GM18520 (cell line): ENCODE measurements at regions not wholly inside any gene's neighbourhood (a gene's known extent, or its start where the extent isn't known, plus 50 kb on each side); places are given as distances from the start of the nearest gene placed in this dataset.

ENCODE experiments used
- ATAC-seq: cut with Tn5 transposase; IDR thresholded peaks from one replicate; pipeline ENCODE4 v1.9.1; 2021; ENCODE audit not compliant: unreplicated experiment

DNA sequence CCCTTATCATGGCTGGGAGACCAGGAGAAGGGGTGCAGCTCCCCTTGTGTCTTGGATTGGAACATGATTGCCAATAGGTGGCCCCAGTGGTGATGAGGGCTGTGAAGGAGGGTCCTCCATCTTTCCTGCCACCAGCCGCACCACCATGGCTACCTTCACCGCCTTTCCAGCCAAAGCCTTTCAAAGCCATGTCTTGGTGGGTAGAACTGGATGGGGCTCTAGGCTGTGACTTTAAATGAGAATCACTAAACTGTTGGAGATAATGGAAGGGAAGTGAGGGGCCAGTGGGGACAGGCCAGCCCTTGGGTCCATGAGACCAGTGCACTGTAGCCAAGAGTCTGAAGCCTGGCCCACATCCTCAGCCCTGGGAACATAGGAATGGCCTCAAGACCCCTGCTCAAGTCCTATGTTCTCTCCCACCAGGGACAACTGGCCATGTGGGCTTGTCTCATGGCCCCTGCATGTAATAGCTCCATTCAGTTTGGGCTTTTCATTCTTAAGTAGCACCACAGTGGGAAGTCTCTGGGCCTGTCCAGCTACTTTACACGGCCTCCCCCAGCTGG lies 345.7 kb downstream of the DYSF start:
- ATAC-seq = no peak

DNA sequence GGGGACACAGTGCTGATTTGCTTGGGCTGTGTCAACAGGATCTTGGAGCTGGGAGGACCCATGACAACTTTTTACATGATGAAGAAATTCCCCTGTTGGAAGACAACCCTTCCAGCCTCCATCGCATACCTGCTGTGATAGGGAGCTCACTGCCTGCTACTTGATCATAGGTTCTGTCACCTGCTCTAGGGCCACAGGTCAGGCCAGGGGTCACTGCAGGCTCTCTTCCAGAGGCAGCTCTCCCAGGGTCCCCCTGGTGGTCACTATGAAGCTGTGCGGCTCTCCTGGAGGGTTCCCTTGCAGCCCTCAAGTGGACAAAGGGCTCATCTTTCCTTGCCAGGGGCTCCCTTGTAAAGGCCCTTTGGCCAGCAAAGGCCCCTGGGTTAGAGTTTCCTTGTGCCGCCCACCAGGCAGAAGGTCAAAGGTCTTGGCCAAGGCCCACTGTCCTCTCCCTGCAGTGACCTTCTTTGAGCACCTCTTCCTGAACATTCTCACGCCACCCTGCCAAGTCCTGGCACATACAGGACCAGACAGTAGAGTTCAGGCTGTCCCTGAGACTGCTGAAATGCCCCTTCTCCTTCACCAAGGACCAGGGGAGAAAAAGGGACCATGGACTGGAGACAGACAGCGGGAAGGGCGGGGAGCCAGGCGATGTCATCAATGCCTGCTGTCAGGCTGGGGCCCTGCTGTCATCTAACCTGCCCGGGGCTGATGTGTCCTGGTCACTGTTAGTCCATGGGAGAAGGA lies 345.1 kb downstream of the DYSF start:
- ATAC-seq = no peak

DNA sequence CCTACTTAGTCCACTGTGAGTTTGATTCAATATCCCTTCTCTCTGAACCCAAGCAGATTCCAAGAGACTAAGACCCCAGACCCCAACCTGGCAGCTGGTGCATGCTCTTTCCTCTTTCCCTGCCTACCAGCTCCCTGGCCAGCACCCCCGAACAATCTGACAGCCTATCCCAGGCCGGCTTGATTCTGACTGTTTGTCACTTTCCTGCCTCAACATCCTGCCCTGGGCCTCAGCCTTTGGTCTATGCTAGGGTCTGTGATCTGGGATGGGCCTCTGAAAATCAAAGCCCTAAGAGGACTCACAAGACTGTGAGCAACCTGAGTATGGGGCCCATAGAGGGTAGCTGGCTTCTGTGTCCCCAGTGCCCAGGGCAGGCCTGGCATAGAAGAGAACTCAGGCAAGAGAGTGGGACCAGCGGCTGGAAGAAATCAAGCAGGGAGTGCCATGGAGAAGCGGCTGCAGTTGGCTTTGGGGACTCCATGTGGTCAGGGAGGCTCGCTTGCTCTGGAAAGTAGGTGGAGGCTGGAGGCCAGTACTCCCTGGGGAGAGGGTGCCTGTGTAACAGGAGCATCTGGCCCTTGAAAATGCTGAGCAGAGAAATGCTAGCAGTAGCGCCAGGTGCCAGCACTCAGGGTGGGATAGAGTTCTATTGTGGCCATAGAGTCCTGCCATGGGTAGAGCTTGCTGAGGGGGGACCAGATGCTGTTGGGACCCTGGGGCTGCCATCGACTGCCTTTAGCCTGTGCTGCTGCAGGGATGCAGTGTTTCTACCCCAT lies 343.9 kb downstream of the DYSF start:
- no peak for ATAC-seq

DNA sequence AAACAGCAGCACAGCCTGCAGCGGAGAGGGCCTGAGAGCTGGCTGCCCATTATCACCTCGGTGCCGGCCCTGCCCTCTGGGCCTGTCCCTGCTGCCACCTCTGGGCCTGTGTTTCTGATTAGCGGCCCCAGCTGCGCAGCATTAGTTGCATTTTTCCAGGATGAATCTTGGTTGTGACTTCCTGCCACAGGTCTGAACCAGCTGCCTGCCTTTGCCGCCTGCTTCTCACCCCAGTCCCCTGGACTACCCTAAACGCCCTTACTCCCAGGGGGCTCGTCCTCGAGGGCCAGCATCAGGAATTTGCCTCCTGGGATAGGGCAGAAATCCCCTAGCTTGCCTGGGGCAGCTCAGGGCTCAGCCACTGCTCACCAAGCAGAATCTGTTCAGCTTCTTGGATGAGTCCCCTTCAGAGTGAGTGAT lies 342.8 kb downstream of the DYSF start:
- no peak for ATAC-seq

DNA sequence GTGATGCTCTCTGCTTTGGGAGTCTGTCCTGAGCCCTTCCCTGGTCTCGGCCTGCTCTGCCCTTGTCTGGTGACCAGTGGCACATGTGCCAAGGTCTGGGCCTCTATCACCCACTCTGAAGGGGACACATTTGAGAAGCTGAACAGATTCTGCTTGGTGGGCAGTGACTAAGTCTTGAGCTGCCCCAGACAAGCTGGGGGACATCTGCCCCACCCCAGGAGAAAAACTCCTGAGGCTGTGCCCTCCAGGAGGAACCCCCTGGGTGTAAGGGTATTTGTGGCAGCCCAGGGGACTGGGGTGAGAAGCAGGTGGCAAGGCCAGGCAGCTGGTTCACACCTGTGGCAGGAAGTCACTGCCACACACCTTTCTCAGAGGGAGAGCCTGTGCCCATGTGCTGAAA lies 342.1 kb downstream of the DYSF start:
- ATAC-seq = no peak

DNA sequence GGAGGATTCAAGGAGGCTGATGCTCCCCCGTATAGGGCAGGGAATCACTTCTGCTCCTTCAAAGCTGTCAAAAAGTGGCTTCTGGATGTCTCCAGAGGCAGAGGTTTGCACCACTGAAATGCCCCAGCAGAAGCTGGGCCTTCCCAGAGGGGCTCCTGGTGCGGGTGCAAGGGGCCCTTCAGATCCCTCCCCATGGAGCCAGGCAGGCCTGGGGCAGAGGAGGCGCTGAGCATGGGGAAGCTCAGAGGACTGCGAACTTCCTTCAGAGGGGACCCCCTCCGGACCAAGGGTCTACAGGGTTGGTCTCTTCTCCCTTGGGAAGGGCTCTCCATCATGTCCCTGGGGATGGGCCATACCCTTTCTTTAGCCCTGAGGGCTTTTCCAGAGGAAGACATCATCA lies 341.2 kb downstream of the DYSF start:
- ATAC-seq = no peak

DNA sequence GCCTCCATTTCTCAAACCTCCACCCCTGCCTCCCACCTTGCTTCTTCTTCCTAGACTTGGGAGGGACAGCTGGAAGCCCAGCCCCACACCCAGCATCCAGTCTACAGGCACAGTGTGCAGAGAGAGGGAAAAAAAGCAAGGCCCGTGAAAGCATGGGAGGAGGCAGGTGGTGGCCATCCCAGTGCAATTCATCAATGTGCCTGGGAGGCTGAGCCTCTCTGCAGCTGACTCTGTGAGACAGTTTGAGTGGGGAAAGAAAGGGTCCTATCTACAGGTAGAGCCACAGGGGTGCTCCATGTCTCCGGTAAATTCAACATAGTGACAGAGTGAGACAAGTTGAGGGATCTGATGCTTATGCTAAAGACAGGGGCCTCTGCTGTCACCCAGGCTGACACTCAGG lies 340.6 kb downstream of the DYSF start:
- ATAC-seq = no peak

DNA sequence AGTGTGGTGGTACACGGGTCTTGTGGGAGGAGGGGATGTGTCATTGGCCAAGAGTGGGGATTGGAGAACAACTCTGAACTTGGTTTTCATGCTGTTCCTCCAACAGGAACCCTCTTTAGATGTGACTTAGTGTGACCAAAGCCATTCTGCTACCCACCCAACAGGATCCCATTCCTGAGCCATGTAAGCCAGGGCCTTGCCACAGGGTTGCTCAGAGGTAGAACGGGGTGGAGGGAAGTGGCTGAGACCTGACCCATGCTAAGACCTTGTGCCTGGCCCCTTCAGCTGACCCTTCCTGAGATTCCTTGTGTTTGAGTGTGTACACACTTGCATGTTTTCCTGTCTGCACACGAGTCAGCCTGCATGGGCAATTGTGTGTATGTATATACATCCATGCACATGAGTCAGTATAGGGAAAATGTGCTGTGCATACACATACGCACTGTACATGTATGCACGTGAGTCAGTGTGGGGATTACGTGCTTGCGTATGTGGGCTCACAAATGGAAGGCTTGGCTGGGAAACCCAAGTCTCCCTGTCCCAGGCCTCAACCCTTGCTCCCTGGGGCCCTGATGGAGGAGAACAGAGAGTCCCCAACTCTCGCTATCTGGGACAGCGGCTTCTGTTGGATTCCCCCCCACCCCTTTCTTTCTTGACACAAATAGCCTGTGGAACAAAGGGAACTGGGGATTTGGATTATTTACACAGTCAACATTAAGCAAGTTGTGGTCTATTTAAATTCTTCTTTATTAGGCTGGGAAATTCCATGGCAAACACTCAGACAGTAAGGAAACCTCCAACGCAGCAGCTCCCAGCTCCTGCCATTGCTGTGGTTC lies 339.8 kb downstream of the DYSF start:
- no peak for ATAC-seq

DNA sequence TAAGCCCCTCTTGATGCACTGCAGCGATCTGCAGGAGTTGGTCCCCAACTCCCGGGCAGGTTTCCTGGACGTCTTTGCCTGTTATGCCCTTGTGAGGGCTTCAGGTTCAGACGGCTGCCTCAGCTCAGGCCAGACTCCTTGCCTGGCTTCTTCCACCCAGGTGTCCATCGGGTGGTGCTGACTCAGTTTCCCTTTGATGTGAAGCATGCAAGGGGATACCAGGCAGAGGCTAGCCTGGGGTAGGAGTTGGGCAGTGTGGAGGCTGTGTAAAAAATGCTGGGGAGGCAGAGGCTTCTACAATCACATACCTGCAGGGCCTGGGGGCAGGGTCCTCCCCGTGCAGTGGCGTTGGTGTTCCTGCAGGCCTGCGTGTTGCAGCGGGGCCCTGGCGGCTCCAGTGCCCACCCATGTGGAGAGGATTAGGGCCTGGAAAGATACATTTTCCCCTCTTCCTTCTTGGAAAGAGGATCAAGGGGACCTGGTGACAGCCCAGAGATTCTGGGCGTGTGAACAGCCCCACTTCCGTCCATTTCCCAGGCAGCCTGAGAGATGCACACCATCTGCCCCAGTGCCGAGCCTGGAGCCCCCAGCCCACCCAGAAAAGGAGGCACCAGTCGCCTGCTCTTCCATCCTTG lies 338.3 kb downstream of the DYSF start:
- no peak for ATAC-seq

DNA sequence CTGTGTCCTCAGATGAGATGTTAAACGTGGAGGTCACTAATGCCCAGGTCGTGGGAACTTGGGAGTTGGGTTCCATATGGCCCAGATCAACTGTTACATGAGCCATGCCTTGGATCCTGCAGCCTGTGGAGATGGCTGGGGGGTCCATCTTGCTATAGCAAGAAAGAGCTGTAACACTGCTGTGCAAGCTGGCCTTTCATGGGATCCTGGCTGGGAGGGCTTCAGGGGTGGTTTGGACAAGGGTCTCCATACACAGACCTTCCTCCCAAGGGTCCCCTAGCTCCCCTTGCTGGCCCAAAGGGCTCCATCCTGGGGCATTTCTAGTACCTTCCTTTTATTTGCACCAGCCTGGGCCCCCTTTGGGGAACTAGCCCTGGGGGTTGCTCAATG lies 337.7 kb downstream of the DYSF start:
- no peak for ATAC-seq

DNA sequence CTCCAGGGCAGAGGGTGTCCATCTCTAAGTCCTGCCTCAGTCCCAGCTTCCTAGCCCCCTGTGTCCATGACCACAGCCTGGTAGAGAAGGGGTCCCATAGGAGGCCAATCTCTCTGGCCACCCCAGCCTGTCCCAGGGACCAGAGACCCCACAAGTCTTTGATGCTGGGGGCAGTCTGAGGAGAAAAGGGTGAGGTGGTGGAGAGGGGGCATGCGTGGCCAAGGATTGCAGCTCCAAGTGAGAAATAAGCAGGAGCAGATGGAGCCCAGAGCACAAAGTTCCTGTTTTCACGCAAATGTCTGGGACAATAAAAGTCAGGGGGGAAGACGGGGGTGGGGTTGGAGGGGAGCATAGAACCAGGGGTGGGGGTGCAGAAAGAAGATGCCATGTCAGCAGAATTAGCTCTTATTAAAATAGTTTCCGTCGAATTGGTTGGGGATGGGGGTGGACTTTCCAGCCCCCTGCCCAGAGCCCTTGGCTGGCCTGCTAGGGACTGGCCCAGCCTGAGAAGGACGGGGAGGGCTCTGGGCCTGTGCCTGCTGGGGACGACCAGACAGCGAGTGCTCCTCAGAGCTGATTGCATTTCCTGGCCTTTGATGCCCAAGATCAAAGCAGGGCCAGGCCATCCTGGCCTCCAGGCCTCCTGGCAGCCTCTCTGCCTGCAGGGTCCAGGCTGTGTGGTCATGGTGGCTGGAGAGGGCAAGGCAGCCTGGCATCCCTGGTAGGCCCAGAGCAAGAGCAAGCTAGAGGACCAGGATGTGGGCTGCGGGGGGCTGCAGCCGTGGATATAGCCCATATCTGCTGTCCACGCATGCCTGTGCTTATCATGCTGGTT lies 337.1 kb downstream of the DYSF start:
- ATAC-seq = no peak

DNA sequence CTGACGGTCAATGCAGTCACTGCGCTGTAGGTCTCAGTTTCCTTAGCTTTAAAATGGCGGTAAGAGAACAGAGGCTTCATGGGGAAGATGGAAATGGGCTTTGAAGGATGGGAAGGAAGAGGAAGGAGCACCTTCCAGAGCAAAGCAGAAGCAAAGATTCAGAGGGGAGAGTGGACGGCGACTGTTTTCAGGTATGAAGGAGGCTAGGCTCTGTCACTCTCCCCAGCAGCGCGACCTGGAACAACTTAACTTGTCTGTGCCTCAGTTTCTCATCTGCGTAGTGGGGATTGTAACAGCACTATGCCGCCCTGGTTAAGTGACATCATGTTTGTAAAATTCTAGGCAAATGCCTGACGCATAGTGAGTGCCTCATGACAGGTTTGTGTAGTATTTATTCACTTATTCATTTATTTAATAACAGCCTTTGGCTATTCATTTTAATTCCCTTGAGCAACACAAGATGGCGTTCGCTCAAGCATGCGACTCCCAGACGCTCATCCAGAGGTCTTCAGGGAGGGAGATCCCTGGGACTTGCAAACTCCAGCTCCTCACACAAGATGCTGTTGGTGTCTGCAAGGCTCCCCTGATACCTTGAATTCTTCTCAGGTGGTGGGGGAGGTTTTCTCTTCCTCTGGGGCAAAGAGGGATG lies 336.3 kb downstream of the DYSF start:
- no peak for ATAC-seq

DNA sequence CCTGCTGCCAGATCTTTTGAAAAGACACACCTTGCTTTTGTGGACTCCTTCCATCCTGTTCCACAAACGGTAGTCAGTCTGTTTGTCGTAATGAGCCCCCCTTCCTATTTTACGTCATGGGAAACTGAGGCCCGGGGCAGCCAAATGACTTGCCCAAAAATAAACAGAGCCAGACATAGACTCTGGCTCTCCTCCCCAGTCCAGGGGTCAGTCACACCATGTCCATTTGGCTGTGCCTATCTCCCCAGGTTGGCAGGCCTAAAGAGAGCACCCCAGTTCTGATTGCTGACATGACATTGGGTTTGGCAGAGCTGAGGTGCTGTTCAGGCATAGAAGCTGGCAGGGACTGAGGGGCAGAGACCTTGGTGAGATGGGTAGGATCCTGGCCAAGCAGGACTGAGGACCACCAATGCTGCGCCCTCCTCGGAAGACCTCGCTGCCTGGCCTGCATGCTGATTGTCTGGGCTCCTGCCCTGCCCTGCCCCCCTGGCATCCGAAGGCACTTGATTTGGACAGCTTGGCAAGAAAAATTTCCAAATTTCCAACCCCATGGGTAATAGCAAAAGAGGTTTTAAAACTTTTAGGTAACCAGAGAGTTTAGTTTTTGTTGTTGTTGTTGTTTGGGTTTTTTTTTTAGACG lies 335.4 kb downstream of the DYSF start:
- no peak for ATAC-seq

DNA sequence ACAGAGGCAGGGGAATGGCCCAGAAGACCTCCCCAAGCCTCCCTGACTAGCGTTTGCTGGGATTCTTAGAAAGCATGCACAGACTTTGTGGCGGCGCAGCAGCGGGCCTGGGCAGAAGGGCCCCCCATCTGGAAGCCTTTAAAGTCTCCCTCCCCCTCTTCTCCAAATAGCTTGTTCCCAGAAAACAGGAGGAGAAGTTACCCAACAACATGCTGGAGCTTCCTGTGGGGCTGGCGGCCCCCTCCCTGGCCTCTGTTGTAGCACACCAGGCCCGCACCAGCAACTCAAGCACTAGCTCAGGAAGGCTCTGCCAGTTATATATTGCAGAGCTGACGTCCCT lies 334.8 kb downstream of the DYSF start:
- ATAC-seq = no peak

DNA sequence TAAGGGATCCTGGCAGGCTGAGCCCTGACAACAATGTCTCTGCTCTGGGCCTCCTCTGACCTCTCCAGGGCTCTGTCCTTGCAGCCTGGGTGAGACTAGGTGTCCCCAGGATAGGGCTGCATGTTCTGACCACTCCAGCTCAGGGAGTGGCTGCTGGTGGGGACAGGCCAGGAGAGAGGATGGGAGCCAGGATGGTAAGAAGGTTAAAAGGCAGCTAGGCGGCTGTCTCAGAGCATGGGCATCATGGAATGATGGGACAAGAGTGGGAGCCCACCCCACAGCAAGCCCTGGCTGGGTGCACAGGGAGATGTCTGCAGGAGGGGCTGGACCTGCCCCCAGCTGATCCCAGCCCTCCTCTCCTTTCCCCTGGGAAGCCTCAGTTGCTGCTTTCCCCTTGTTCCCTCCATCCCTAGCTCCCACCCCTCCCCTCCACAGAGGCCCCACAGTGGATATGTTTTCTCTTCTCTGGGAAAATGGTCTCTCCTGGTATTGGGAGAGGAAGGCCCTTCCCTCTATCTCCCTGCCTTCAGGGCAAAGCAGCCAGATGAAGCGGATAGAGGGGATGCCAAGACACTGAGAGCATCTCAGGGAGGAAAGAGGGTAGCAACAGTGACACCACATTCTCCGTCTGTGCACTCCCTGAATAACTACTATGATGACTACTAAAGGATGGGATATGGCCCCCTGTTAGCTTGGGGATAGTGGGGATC lies 334.3 kb downstream of the DYSF start:
- no peak for ATAC-seq

DNA sequence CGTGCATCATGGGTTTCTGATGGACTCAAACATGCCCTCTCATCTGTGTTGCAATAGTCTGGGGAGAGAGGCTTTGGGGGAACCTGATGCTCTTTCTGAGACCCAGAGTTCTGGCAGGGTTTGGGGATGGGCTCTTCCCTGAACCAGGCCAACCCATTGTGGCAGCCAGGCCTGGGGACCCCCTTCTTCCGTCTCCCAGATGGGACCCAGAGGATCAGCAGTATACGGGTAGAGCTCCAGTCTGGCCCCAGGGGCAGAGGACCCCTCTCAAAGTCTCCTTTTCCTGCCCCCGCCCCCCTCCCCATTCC lies 333.7 kb downstream of the DYSF start:
- no peak for ATAC-seq

DNA sequence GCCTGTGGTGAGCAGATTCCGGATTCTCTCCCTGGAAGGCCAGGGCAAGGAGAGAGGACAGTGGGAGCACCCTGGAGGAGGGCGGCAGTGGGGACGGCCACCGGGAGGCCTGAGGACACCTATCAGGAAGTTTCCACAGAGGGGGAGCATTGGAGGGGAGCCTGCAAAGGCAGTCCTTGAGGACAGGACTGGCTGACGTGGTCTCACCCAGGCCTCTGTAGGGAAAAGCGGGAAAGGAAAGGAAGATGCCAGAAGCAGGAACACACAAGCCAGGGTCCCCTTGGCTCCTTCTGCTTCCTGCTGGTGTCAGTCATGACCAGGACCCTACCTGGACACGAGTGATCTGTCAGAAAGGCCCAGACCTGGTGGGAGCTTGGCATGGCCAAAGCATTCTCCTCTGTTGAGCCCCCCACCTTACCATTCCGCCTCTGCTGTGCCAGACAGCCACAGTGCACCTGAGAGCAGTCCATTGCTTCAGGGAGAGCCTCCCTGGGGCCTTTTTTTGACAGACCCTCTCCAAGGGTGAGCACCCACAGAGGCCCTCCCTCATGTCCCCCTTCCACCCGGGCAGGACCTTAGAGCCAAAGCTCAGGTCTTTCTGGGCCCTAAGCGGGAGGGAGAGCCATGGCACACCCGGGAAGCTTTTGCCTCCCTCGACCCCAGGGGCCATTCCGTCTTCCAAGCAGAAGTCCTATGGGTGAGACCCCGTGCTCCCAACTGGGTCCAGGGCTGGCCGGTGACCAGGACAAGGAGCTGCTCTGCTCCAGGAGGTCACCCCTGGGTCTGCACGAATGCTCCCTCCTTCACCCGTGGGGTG lies 333.1 kb downstream of the DYSF start:
- no peak for ATAC-seq

DNA sequence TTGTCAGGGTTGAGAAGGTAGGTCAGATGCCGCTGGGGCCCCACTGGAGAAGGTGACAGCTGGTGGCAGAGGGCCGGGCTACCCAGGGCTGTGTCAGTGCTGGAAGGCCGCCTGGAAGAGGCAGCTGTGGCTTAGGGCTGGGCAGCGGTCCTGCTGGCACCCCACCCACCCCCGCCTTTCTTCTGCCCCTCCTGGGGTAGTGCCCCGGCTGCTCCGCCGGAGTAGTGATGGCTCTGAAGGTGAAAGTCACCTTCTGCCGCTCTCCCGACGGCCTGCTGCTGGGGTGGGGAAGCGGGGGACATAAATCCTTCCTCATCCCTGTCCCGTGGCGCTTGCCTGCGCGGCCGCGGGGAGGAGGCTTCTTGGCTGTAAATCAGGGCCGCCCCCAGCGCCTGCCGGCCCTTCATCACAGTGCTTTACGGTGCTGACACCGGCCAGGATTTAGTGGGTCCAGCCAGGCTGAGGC lies 332.2 kb downstream of the DYSF start:
- ATAC-seq = no peak
